GM23248 (cell line): ENCODE measurements at regions not wholly inside any gene's neighbourhood (a gene's known extent, or its start where the extent isn't known, plus 50 kb on each side); places are given as distances from the start of the nearest gene placed in this dataset.

Source experiments
- DNase-seq: peaks from one replicate; pipeline ENCODE4 v3.0.0-alpha.2; 2015
- H2AFZ ChIP-seq: fragments of 200-600 bp; sonication (generic); 2 replicates; pipeline ENCODE4 v1.6.1; 2016; ENCODE audit warnings: antibody characterized with exemption
- H3F3A ChIP-seq: fragments of 200-600 bp; sonication (generic); 2 replicates; pipeline ENCODE4 v1.6.1; 2016; ENCODE audit warnings: mild to moderate bottlenecking, antibody characterized with exemption, mixed run types; ENCODE audit not compliant: insufficient read depth
- H3K27ac ChIP-seq: fragments of 200-600 bp; sonication (generic); 2 replicates; pipeline ENCODE4 v1.5.1; 2016; ENCODE audit warnings: mild to moderate bottlenecking
- H3K27me3 ChIP-seq: fragments of 200-600 bp; sonication (generic); replicated peaks from 2 replicates; pipeline ENCODE4 v1.6.1; 2016; ENCODE audit warnings: mild to moderate bottlenecking; ENCODE audit not compliant: insufficient read depth
- H3K36me3 ChIP-seq: fragments of 200-600 bp; sonication (generic); 2 replicates; pipeline ENCODE4 v1.6.1; 2016; ENCODE audit warnings: low read depth, mild to moderate bottlenecking
- H3K4me1 ChIP-seq: fragments of 200-600 bp; sonication (generic); 2 replicates; pipeline ENCODE4 v1.6.1; 2016; ENCODE audit warnings: mild to moderate bottlenecking; ENCODE audit not compliant: insufficient read depth
- H3K4me2 ChIP-seq: fragments of 200-600 bp; sonication (generic); one replicate; pipeline ENCODE4 v1.6.1; 2016; ENCODE audit warnings: mild to moderate bottlenecking; ENCODE audit not compliant: unreplicated experiment
- H3K4me3 ChIP-seq: fragments of 200-600 bp; sonication (generic); 2 replicates; pipeline ENCODE4 v1.5.1; 2016; ENCODE audit warnings: mild to moderate bottlenecking
- H3K79me2 ChIP-seq: fragments of 200-600 bp; sonication (generic); 2 replicates; pipeline ENCODE4 v1.6.1; 2016; ENCODE audit warnings: mild to moderate bottlenecking; ENCODE audit not compliant: insufficient read depth
- H3K9ac ChIP-seq: fragments of 200-600 bp; sonication (generic); 2 replicates; pipeline ENCODE4 v1.6.1; 2016; ENCODE audit warnings: mild to moderate bottlenecking
- H3K9me2 ChIP-seq: fragments of 200-600 bp; sonication (generic); 2 replicates; pipeline ENCODE4 v1.6.1; 2016; ENCODE audit warnings: mixed run types, mild to moderate bottlenecking, moderate library complexity; ENCODE audit not compliant: insufficient read depth
- H3K9me3 ChIP-seq: fragments of 200-600 bp; sonication (generic); one replicate; pipeline ENCODE4 v1.6.1; 2017; ENCODE audit warnings: low read depth
- H4K20me1 ChIP-seq: fragments of 200-600 bp; sonication (generic); 2 replicates; pipeline ENCODE4 v1.6.0; 2016; ENCODE audit not compliant: insufficient read depth
- EZH2 ChIP-seq: fragments of 200-600 bp; sonication (generic); IDR thresholded peaks from 2 replicates; pipeline ENCODE4 v1.6.1; 2018; ENCODE audit warnings: antibody characterized with exemption, mild to moderate bottlenecking; ENCODE audit not compliant: insufficient read depth, poor library complexity, severe bottlenecking
- EZH2phosphoT487 ChIP-seq: fragments of 200-600 bp; sonication (generic); IDR thresholded peaks from 2 replicates; pipeline ENCODE4 v1.6.1; 2018; ENCODE audit warnings: antibody characterized with exemption, moderate library complexity, mild to moderate bottlenecking, low read depth; ENCODE audit not compliant: insufficient read depth
- WGBS, 2 experiments: methylation state at CpG; one replicate each; pipeline ENCODE4 v1.1.6; 2015 to 2017; ENCODE audit warnings: low lambda C conversion rate in 2 of 2, low coverage in 1 of 2; ENCODE audit errors: missing lambda C conversion rate in 2 of 2; 5-methylcytosine and 5-hydroxymethylcytosine counted together
- in situ Hi-C: fragments of 300-500 bp; cut with MboI; formaldehyde crosslinking; loops from 2 replicates; pipeline ENCODE4 v1.15.0; 2020

- TF ChIP-seq EZH2 (no peak), EZH2phosphoT487 (no peak)
- Histone ChIP-seq H3K9me3 (no peaks in the 10 kb centered on the region), H3K9ac (no peak overlapping the region), H3K27ac (no peak overlapping the region), H3K4me1 (no peaks in the 10 kb centered on the region), H2AFZ (no peak overlapping the region), H4K20me1 (no peaks in the 10 kb centered on the region), H3F3A (no peaks in the 10 kb centered on the region), H3K4me3 (no peak overlapping the region), H3K9me2 (no peaks in the 10 kb centered on the region), H3K36me3 (no peaks in the 10 kb centered on the region), H3K79me2 (no peaks in the 10 kb centered on the region), H3K27me3 (no peaks in the 10 kb centered on the region), H3K4me2 (no peak overlapping the region)
- 53 to 56% methylated on average over 3 of the region's 3 CpGs for WGBS, 2 experiments
- in situ Hi-C loops, result no loop called here
- DNase-seq, result no peak
Observed at GRCh38 chr6:99780556-99780885, 173.9 kb downstream of the PRDM13 start.

- in situ Hi-C loops, result no loop called here
- H3K9ac ChIP-seq, result no peak overlapping the region
Observed at GRCh38 chr6:99789767-99790166, 183.1 kb downstream of the PRDM13 start.

GRCh38 chr6:99790679-99791078 lies 184.0 kb downstream of the PRDM13 start:
- in situ Hi-C loops, result no loop called here

More at GRCh38 chr6:99789767-99790166, 183.1 kb downstream of the PRDM13 start:
- TF ChIP-seq EZH2phosphoT487, result no peak
- no peak for TF ChIP-seq EZH2
- H3K27ac ChIP-seq, result no peak overlapping the region
- no peaks in the 10 kb centered on the region for H4K20me1 ChIP-seq
- no peaks in the 10 kb centered on the region for H3K9me3 ChIP-seq
- peaks cover 4% of the 10 kb centered on the region; the same call in 1 of the 2 replicates for H3K27me3 ChIP-seq
- H3K4me3 ChIP-seq, result no peak overlapping the region
- 5 to 22% methylated on average over 1 of the region's 1 CpG for whole genome bisulfite sequencing, 2 experiments
- no peaks in the 10 kb centered on the region for H3K36me3 ChIP-seq
- H3F3A ChIP-seq, result no peaks in the 10 kb centered on the region
- H3K4me2 ChIP-seq, result no peak overlapping the region
- DNase-seq, result no peak
- no peak overlapping the region for H2AFZ ChIP-seq
- no peaks in the 10 kb centered on the region for H3K9me2 ChIP-seq
- H3K79me2 ChIP-seq, result no peaks in the 10 kb centered on the region
- H3K4me1 ChIP-seq, result no peaks in the 10 kb centered on the region

GRCh38 chr6:99801805-99802204 lies 192.2 kb downstream of the MCHR2 start:
- H4K20me1 ChIP-seq, result no peaks in the 10 kb centered on the region
- no peaks in the 10 kb centered on the region for H3K9me2 ChIP-seq
- no peaks in the 10 kb centered on the region for H3K9me3 ChIP-seq
- no peaks in the 10 kb centered on the region; the same call in none of the 2 replicates for H3K27me3 ChIP-seq
- no peak overlapping the region for H3K4me3 ChIP-seq
- H3K27ac ChIP-seq, result no peak overlapping the region
- no peak overlapping the region for H3K9ac ChIP-seq
- DNase-seq, result no peak
- in situ Hi-C loops, result no loop called here
- no peaks in the 10 kb centered on the region for H3K4me1 ChIP-seq
- WGBS, 2 experiments, result 15 to 22% methylated on average over 1 of the region's 1 CpG
- H3K4me2 ChIP-seq, result no peak overlapping the region
- H3K36me3 ChIP-seq, result no peaks in the 10 kb centered on the region
- TF ChIP-seq EZH2phosphoT487, result no peak
- no peak for TF ChIP-seq EZH2
- H3F3A ChIP-seq, result no peaks in the 10 kb centered on the region
- H3K79me2 ChIP-seq, result no peaks in the 10 kb centered on the region
- no peak overlapping the region for H2AFZ ChIP-seq

More at GRCh38 chr6:99790679-99791078, 184.0 kb downstream of the PRDM13 start:
- H3K36me3 ChIP-seq, result no peaks in the 10 kb centered on the region
- peak; percentile 20 for DNase-seq
- no peak overlapping the region for H3K4me3 ChIP-seq
- H3K4me2 ChIP-seq, result no peak overlapping the region
- H3K9me3 ChIP-seq, result no peaks in the 10 kb centered on the region
- H3K27me3 ChIP-seq, result peaks cover 4% of the 10 kb centered on the region; the same call in 1 of the 2 replicates
- no peaks in the 10 kb centered on the region for H3K4me1 ChIP-seq
- H3K9ac ChIP-seq, result no peak overlapping the region
- no peak for TF ChIP-seq EZH2phosphoT487
- no peak for TF ChIP-seq EZH2
- no peaks in the 10 kb centered on the region for H3K79me2 ChIP-seq
- H3F3A ChIP-seq, result no peaks in the 10 kb centered on the region
- no peaks in the 10 kb centered on the region for H3K9me2 ChIP-seq
- no peak overlapping the region for H3K27ac ChIP-seq
- H2AFZ ChIP-seq, result no peak overlapping the region
- no peaks in the 10 kb centered on the region for H4K20me1 ChIP-seq

GRCh38 chr6:99802396-99803031 lies 191.5 kb downstream of the MCHR2 start:
- no peak for DNase-seq
- no peaks in the 10 kb centered on the region for H3K36me3 ChIP-seq
- H3K79me2 ChIP-seq, result no peaks in the 10 kb centered on the region
- in situ Hi-C loops, result no loop called here
- no peak overlapping the region for H2AFZ ChIP-seq
- TF ChIP-seq EZH2, result no peak
- no peak for TF ChIP-seq EZH2phosphoT487
- no peaks in the 10 kb centered on the region for H3K4me1 ChIP-seq
- no peaks in the 10 kb centered on the region for H3K9me2 ChIP-seq
- H3K27me3 ChIP-seq, result no peaks in the 10 kb centered on the region; the same call in none of the 2 replicates
- no peak overlapping the region for H3K27ac ChIP-seq
- H3K9me3 ChIP-seq, result no peaks in the 10 kb centered on the region
- H3F3A ChIP-seq, result no peaks in the 10 kb centered on the region
- no peak overlapping the region for H3K4me3 ChIP-seq
- no peak overlapping the region for H3K9ac ChIP-seq
- H3K4me2 ChIP-seq, result no peak overlapping the region
- H4K20me1 ChIP-seq, result no peaks in the 10 kb centered on the region
- 42 to 49% methylated on average over 10 of the region's 10 CpGs for WGBS, 2 experiments
